HFF-Myc (cell line): ENCODE measurements at regions not wholly inside any gene's neighbourhood (a gene's known extent, or its start where the extent isn't known, plus 50 kb on each side); places are given as distances from the start of the nearest gene placed in this dataset.

Experiments
- DNase-seq: peaks from one replicate; pipeline ENCODE4 v3.0.0-alpha.2; 2011; ENCODE audit warnings: low read depth; ENCODE audit errors: extremely low read depth
- H3K4me3 ChIP-seq: replicated peaks from 2 replicates; pipeline ENCODE4 v1.5.1; 2011; ENCODE audit warnings: low read depth, mild to moderate bottlenecking, control low read depth, low read length
- CTCF ChIP-seq: IDR thresholded peaks from 2 replicates; pipeline ENCODE4 v1.5.1; 2012; ENCODE audit warnings: mild to moderate bottlenecking, low read depth, low read length, control low read depth; ENCODE audit errors: missing control alignments

DNA sequence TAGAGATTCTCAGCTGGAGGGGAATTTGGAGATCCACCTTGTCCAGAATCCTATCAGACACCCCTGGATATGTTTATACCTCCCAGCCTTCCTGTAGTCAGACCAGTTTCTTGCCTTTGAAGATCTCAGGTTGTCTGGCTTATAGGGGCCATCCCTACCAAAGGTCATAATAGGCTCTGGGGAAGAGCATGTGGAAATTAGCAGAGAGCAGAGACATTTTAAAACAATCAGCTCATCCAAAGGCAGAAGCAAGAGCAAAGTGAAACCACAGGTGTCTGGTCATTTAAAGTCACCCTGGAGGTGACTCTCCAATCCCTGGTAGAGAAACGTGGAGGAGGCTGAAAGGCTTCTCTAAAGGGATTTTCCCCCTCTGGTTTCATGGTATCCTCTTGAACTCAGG, 299.3 kb upstream of the EEF2KMT start:
- no peak for TF ChIP-seq CTCF
- no peak for DNase-seq
- no peak overlapping the region for H3K4me3 ChIP-seq

DNA sequence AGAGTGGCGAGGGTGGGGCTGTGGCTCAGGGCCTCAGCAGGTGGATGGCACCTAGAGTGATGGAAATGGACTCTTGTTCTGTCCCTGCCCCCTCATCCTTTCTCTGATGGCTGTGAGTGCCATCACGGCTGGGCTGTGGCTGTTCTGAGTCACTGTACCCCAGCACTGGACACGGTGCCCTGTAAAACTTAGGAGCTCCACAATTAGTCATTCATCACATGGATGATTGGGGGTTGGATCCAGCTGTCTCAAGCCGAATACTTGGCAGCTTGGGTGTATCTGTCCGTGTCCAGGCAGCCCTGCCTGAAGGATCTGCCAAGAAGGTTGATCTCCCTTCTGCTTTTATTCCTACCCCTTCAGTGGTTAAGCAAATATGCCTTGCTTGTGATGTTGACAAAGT, 295.5 kb upstream of the EEF2KMT start:
- TF ChIP-seq CTCF = no peak
- DNase-seq = no peak
- no peak overlapping the region for H3K4me3 ChIP-seq

GRCh38 chr16:5386989-5387388, 289.4 kb upstream of the EEF2KMT start:
- no peak for DNase-seq
- no peak overlapping the region for H3K4me3 ChIP-seq
- TF ChIP-seq CTCF = no peak

DNA sequence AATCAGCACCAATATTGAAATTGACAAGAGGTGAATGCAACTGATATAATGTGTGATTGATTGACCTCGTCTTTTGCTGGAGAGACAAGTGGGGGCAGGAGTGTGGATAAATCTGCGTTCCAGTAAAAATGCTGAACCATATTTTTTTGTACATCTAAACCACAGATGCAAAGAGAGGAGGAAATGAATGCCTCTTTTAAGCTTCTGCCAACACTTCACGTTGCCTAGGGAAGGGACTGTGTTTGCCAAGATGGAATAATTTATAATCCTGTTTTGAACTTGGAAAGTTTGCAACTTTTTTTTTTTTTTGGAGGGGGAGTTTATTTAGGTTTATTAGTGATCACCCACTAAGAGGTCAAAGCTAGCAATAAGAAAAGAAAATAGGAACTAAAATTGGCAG, 288.2 kb upstream of the EEF2KMT start:
- no peak overlapping the region for H3K4me3 ChIP-seq
- DNase-seq = no peak
- TF ChIP-seq CTCF = no peak

GRCh38 chr16:5385115-5385514, 287.5 kb upstream of the EEF2KMT start:
- no peak for DNase-seq
- no peak overlapping the region for H3K4me3 ChIP-seq
- no peak for TF ChIP-seq CTCF

GRCh38 chr16:5383737-5384136, 286.1 kb upstream of the EEF2KMT start:
- TF ChIP-seq CTCF = no peak
- H3K4me3 ChIP-seq = no peak overlapping the region
- DNase-seq = no peak

GRCh38 chr16:5382484-5382883, 284.9 kb upstream of the EEF2KMT start:
- H3K4me3 ChIP-seq = no peak overlapping the region
- DNase-seq = no peak
- no peak for TF ChIP-seq CTCF
